GM12878 (cell line): ENCODE measurements at regions not wholly inside any gene's neighbourhood (a gene's known extent, or its start where the extent isn't known, plus 50 kb on each side); places are given as distances from the start of the nearest gene placed in this dataset.

Source experiments
- ATAC-seq: fragments of 200-7000 bp; cut with Tn5 transposase; 3 replicates; pipeline ENCODE4 v1.9.1; 2020; ENCODE audit warnings: mild to moderate bottlenecking, moderate library complexity
- BruUV-seq: library from RNA; stranded (reverse); fragments of 400-500 nt; replicated peaks from 2 replicates; lab custom pipeline; 2021; lab: Mats Ljungman, UMichigan
- CTCF ChIA-PET: fragments of 300-600 bp; sonication (Branson Sonifier 250); formaldehyde crosslinking; extraction: SDS; loops from one replicate; lab custom pipeline; 2021; ENCODE audit warnings: inconsistent platforms; lab: Yijun Ruan, JAX
- POLR2A ChIA-PET: fragments of 350-600 bp; formaldehyde crosslinking; extraction: SDS; loops from one replicate; lab custom pipeline; 2021; ENCODE audit warnings: inconsistent platforms; lab: Charles Lee
- RAD21 ChIA-PET: fragments of 300-600 bp; sonication (Branson Sonifier 250); formaldehyde crosslinking; loops from one replicate; lab custom pipeline; 2023; ENCODE audit warnings: antibody characterized with exemption; ENCODE audit not compliant: unreplicated experiment; lab: Charles Lee
- SMC1A ChIA-PET: fragments of 300-600 bp; sonication (Branson Sonifier 250); formaldehyde crosslinking; loops from one replicate; lab custom pipeline; 2023; ENCODE audit not compliant: unreplicated experiment, uncharacterized antibody; lab: Charles Lee
- DNase-seq: peaks from one replicate; pipeline ENCODE4 v3.0.0-alpha.2; 2011; ENCODE audit warnings: low read depth, low spot score
- FAIRE-seq: peaks from 3 replicates; lab custom pipeline; 2011; peaks lifted over from hg19 to GRCh38; lab: Jason Lieb, UNC
- H2AFZ ChIP-seq: 2 replicates; pipeline ENCODE4 v1.6.0; 2011; ENCODE audit warnings: low read depth, low read length, control low read depth; ENCODE audit not compliant: control insufficient read depth
- H3K27ac ChIP-seq: 2 replicates; pipeline ENCODE4 v1.5.1; 2011; ENCODE audit warnings: control low read depth; ENCODE audit not compliant: control insufficient read depth, insufficient read depth
- H3K27me3 ChIP-seq, 2 experiments: replicated peaks in 1 of 2; 2 replicates each; pipeline versions ENCODE4 v1.6.0 to v1.6.1; 2011; ENCODE audit warnings: low read length in 1 of 2; ENCODE audit not compliant: control insufficient read depth in 2 of 2, insufficient read depth in 2 of 2
- H3K36me3 ChIP-seq, 2 experiments: 2 replicates each; pipeline ENCODE4 v1.5.1; 2011; ENCODE audit warnings: low read length in 1 of 2; ENCODE audit not compliant: control insufficient read depth in 2 of 2, insufficient read depth in 2 of 2
- H3K4me1 ChIP-seq: 2 replicates; pipeline ENCODE4 v1.6.1; 2011; ENCODE audit warnings: mild to moderate bottlenecking, low read length, moderate library complexity, mixed read lengths; ENCODE audit not compliant: control insufficient read depth, insufficient read depth
- H3K4me2 ChIP-seq: 2 replicates; pipeline ENCODE4 v1.6.0; 2011; ENCODE audit warnings: control low read depth; ENCODE audit not compliant: control insufficient read depth, insufficient read depth
- H3K4me3 ChIP-seq: fragments of 200-600 bp; sonication (generic); 2 replicates; pipeline ENCODE4 v1.5.1; 2016
- H3K79me2 ChIP-seq: 2 replicates; pipeline ENCODE4 v1.6.0; 2011; ENCODE audit warnings: low read length; ENCODE audit not compliant: control insufficient read depth, insufficient read depth
- H3K9ac ChIP-seq: 2 replicates; pipeline ENCODE4 v1.8.0; 2011; ENCODE audit warnings: low read length, control low read depth, mixed read lengths; ENCODE audit not compliant: control insufficient read depth, insufficient read depth
- H3K9me3 ChIP-seq: replicated peaks from 3 replicates; pipeline ENCODE4 v1.5.1; 2011; ENCODE audit warnings: mild to moderate bottlenecking, low read length; ENCODE audit not compliant: control insufficient read depth, insufficient read depth
- H4K20me1 ChIP-seq: 2 replicates; pipeline ENCODE4 v1.6.0; 2011; ENCODE audit not compliant: control insufficient read depth, insufficient read depth
- ATF2 ChIP-seq: IDR thresholded peaks from 2 replicates; pipeline ENCODE4 v1.6.1; 2012; ENCODE audit warnings: low read length, inconsistent platforms
- BMI1 ChIP-seq: fragments of 450-650 bp; IDR thresholded peaks from 2 replicates; pipeline ENCODE4 v1.6.1; 2016; ENCODE audit warnings: mild to moderate bottlenecking, moderate library complexity, borderline replicate concordance
- ETV6 ChIP-seq, 2 experiments: fragments of 450-650 bp in 1 of 2; IDR thresholded peaks in 1 of 2; conservative IDR thresholded peaks in 1 of 2; 2 replicates each; pipeline ENCODE4 v1.6.1; 2014; ENCODE audit warnings: antibody characterized with exemption in 1 of 2, borderline replicate concordance in 1 of 2, low read depth in 1 of 2, mild to moderate bottlenecking in 1 of 2, moderate library complexity in 1 of 2
- HSF1 ChIP-seq: fragments of 150-350 bp; IDR thresholded peaks from 2 replicates; pipeline ENCODE4 v1.6.1; 2014; ENCODE audit warnings: mild to moderate bottlenecking, low read depth, low read length
- MTA3 ChIP-seq: IDR thresholded peaks from 2 replicates; pipeline ENCODE4 v1.6.1; 2012; ENCODE audit warnings: low read length, inconsistent platforms, borderline replicate concordance
- MYC ChIP-seq: IDR thresholded peaks from 2 replicates; pipeline ENCODE4 v1.6.1; 2011; ENCODE audit warnings: mild to moderate bottlenecking, low read length, moderate library complexity, inconsistent platforms; ENCODE audit not compliant: insufficient read depth, insufficient replicate concordance, insufficient read length, severe bottlenecking
- NFYB ChIP-seq: IDR thresholded peaks from 2 replicates; pipeline ENCODE4 v1.6.1; 2011; ENCODE audit warnings: low read depth, mild to moderate bottlenecking, low read length, improper control_type of control experiment, moderate library complexity; ENCODE audit not compliant: insufficient read depth
- POLR2A ChIP-seq: IDR thresholded peaks from 2 replicates; pipeline ENCODE4 v1.6.1; 2011; ENCODE audit warnings: low read depth, mild to moderate bottlenecking, low read length
- RBBP5 ChIP-seq: fragments of 200-600 bp; sonication (generic); conservative IDR thresholded peaks from 2 replicates; pipeline ENCODE4 v1.6.1; 2016
- STAT1 ChIP-seq: fragments of 450-650 bp; conservative IDR thresholded peaks from 2 replicates; pipeline ENCODE4 v1.6.1; 2014; ENCODE audit warnings: antibody characterized with exemption, mild to moderate bottlenecking
- USF1 ChIP-seq: IDR thresholded peaks from 2 replicates; pipeline ENCODE4 v1.6.1; 2011; ENCODE audit warnings: borderline replicate concordance, low read depth, mild to moderate bottlenecking, moderate library complexity, mixed read lengths, low read length; ENCODE audit not compliant: insufficient read depth; ENCODE audit errors: extremely low read length
- USF2 ChIP-seq: IDR thresholded peaks from 2 replicates; pipeline ENCODE4 v1.6.1; 2011; ENCODE audit warnings: low read depth, low read length, improper control_type of control experiment, borderline replicate concordance
- WGBS: methylation state at CpG from one replicate; pipeline ENCODE4 v1.1.6; 2016; ENCODE audit warnings: low lambda C conversion rate; ENCODE audit not compliant: insufficient replicate concordance, insufficient coverage; ENCODE audit errors: missing lambda C conversion rate; 5-methylcytosine and 5-hydroxymethylcytosine counted together
- in situ Hi-C: fragments of 300-500 bp; cut with MboI; formaldehyde crosslinking; loops from 9 replicates; pipeline ENCODE4 v1.14.3; 2018; ENCODE audit warnings: mixed read lengths
- intact Hi-C: fragments of 100-400 bp; cut with micrococcal nuclease; formaldehyde crosslinking; loops from one replicate; pipeline ENCODE4 v1.14.2; 2022; ENCODE audit not compliant: unreplicated experiment
- TF ChIP-seq, protein P1 (sequence below): fragments of 450-650 bp; IDR thresholded peaks from 2 replicates; pipeline ENCODE4 v1.6.1; 2017; ENCODE audit warnings: low read depth, mild to moderate bottlenecking, moderate library complexity
- TF ChIP-seq, protein P2 (sequence below): fragments of 450-650 bp; conservative IDR thresholded peaks from 2 replicates; pipeline ENCODE4 v1.6.1; 2017; ENCODE audit warnings: mild to moderate bottlenecking, moderate library complexity

GRCh38 chr9:87100001-87100400, 152.7 kb upstream of the GAS1 start:
- peaks cover 0 to 1% of the 10 kb centered on the region in 2 experiments; a peak in 2 of 4 replicates for H3K27me3 ChIP-seq
- intact Hi-C loops: loop anchor here (10.0 kb wide), 1 partner anchor 615 kb away; no protein-coding TSS in a partner anchor
- RAD21 ChIA-PET: no interaction called here
- POLR2A ChIA-PET: no interaction called here
- no TSS peak for BruUV-seq
- no peak overlapping the region for H3K4me3 ChIP-seq
- no peak overlapping the region for H3K4me2 ChIP-seq
- in situ Hi-C loops: no loop called here
- no peak for FAIRE-seq
- ATAC-seq: no peak
- WGBS: 0% methylated on average over 1 of the region's 1 CpG
- SMC1A ChIA-PET: no interaction called here
- no peak overlapping the region for H3K9ac ChIP-seq
- CTCF ChIA-PET: interaction anchor here (1.7 kb wide), 1 partner anchor 8 kb away, joined by 4 read pairs; no protein-coding TSS in a partner anchor
- no peak overlapping the region for H3K27ac ChIP-seq
- H3K36me3 ChIP-seq: no peaks in the 10 kb centered on the region
- no peaks in the 10 kb centered on the region for H3K9me3 ChIP-seq
- no peak overlapping the region for H2AFZ ChIP-seq
- no peak for DNase-seq
- H4K20me1 ChIP-seq: no peaks in the 10 kb centered on the region
- no peaks in the 10 kb centered on the region for H3K79me2 ChIP-seq
- no peaks in the 10 kb centered on the region for H3K4me1 ChIP-seq
- no peak for TF ChIP-seq HSF1
- no peak for TF ChIP-seq STAT1
- TF ChIP-seq ATF2: no peak
- no peak for TF ChIP-seq NFYB
- TF ChIP-seq MYC: no peak
- no peak for TF ChIP-seq MTA3
- no peak for TF ChIP-seq BMI1
- no peak for TF ChIP-seq USF1
- TF ChIP-seq USF2: no peak
- TF ChIP-seq, protein P1, sequence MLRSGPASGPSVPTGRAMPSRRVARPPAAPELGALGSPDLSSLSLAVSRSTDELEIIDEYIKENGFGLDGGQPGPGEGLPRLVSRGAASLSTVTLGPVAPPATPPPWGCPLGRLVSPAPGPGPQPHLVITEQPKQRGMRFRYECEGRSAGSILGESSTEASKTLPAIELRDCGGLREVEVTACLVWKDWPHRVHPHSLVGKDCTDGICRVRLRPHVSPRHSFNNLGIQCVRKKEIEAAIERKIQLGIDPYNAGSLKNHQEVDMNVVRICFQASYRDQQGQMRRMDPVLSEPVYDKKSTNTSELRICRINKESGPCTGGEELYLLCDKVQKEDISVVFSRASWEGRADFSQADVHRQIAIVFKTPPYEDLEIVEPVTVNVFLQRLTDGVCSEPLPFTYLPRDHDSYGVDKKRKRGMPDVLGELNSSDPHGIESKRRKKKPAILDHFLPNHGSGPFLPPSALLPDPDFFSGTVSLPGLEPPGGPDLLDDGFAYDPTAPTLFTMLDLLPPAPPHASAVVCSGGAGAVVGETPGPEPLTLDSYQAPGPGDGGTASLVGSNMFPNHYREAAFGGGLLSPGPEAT: no peak
- TF ChIP-seq RBBP5: no peak
- TF ChIP-seq, protein P2, sequence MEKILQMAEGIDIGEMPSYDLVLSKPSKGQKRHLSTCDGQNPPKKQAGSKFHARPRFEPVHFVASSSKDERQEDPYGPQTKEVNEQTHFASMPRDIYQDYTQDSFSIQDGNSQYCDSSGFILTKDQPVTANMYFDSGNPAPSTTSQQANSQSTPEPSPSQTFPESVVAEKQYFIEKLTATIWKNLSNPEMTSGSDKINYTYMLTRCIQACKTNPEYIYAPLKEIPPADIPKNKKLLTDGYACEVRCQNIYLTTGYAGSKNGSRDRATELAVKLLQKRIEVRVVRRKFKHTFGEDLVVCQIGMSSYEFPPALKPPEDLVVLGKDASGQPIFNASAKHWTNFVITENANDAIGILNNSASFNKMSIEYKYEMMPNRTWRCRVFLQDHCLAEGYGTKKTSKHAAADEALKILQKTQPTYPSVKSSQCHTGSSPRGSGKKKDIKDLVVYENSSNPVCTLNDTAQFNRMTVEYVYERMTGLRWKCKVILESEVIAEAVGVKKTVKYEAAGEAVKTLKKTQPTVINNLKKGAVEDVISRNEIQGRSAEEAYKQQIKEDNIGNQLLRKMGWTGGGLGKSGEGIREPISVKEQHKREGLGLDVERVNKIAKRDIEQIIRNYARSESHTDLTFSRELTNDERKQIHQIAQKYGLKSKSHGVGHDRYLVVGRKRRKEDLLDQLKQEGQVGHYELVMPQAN: no peak
- no peak for TF ChIP-seq POLR2A
- no peak for TF ChIP-seq ETV6 (conservative IDR thresholded peaks at IDR 0.05 in 1 of 2, IDR thresholded peaks at IDR 0.05 in 1 of 2; ENCODE audit: borderline replicate concordance in 1 of 2, low read depth in 1 of 2)
